Stimulated activated memory B cell treated with anti-CD40 and anti-IgM and Interleukin-4, amounts not matched to agents 10 μg/mL and 1 μg/mL and 100 μg/mL, for 72 hours (primary cell): ENCODE measurements at regions not wholly inside any gene's neighbourhood (a gene's known extent, or its start where the extent isn't known, plus 50 kb on each side); places are given as distances from the start of the nearest gene placed in this dataset.
"Not testable (repeated sequence)": the region's sequence is repeated elsewhere in the genome, so short reads cannot be mapped to it uniquely, and the experiment has no call there.

ENCODE experiments used
- ATAC-seq: fragments of 150-1000 bp; cut with Tn5 transposase; 2 replicates; pipeline ENCODE4 v1.10.0; 2021
- H3K27ac Mint-ChIP-seq: one replicate; pipeline ENCODE4 v1.8.0; 2022; ENCODE audit warnings: mild to moderate bottlenecking, mixed read lengths
- H3K27me3 Mint-ChIP-seq: one replicate; pipeline ENCODE4 v1.8.0; 2022; ENCODE audit warnings: mixed read lengths
- H3K36me3 Mint-ChIP-seq: one replicate; pipeline ENCODE4 v1.8.0; 2022; ENCODE audit warnings: mixed read lengths
- H3K4me1 Mint-ChIP-seq: one replicate; pipeline ENCODE4 v1.8.0; 2022; ENCODE audit warnings: mixed read lengths
- H3K4me3 Mint-ChIP-seq: one replicate; pipeline ENCODE4 v1.8.0; 2022; ENCODE audit warnings: mild to moderate bottlenecking, moderate library complexity, mixed read lengths
- H3K9me3 Mint-ChIP-seq: one replicate; pipeline ENCODE4 v1.8.0; 2022; ENCODE audit warnings: mixed read lengths

DNA sequence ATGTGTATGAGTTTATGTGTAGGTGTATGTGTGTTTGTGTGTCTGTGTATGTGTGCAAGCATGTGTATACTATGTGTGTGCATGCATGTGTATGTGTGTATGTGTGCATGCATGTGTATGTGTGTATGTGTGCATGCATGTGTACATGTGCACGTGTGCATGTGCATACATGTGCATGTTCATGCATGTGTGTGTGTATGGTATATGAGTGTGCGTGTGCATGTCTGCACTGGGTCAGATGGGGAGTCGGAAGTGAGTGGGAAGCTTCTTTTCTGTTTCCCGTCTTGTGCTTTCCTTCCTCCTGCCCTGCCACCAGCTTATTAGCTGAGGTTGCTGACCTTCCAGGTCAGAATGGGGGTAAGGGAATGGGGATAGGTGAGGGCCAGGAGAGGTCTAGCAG lies 174.7 kb downstream of the MAP2K4 start:
- H3K4me3 Mint-ChIP-seq, result no peak overlapping the region
- H3K36me3 Mint-ChIP-seq, result no peaks in the 10 kb centered on the region
- H3K27ac Mint-ChIP-seq, result no peak overlapping the region
- ATAC-seq, result no peak
- H3K27me3 Mint-ChIP-seq, result peaks cover 12% of the 10 kb centered on the region
- H3K9me3 Mint-ChIP-seq, result no peaks in the 10 kb centered on the region
- no peaks in the 10 kb centered on the region for H3K4me1 Mint-ChIP-seq

DNA sequence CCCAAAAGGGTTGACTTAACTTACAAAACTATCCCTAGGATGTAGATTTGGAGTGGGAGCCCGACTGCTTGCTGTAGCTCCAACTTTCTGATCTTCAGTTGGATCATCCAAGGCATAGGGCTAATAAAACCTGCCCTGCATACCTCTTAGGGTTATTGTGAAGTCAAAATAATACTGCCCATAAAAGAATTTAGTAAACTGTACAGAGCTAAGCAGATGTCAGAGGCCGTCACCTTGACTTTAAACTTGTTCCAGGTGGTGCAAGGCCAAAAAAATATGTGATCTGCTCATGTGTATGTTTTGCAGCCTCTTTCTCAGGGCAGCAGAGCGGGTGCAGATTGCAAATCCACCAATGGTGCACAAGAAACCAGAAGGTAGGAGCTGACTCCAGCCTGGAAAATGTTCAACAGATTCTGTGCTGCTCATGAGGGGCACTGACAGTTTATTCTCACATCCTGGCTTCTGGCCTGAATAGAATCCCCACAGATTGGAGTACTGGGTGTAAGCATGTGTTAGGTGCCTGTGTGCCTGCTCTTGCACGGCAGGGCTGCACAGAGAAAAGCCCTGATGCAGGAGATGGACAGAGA lies 180.7 kb downstream of the MAP2K4 start:
- Mint-ChIP-seq H3K27ac (no peak overlapping the region), H3K36me3 (no peaks in the 10 kb centered on the region), H3K9me3 (no peaks in the 10 kb centered on the region), H3K27me3 (no peaks in the 10 kb centered on the region), H3K4me1 (no peaks in the 10 kb centered on the region), H3K4me3 (no peak overlapping the region)
- ATAC-seq, result no peak

GRCh38 chr17:12209632-12210191 lies 189.0 kb downstream of the MAP2K4 start:
- Mint-ChIP-seq H3K9me3 (no peaks in the 10 kb centered on the region), H3K27me3 (peaks cover 14% of the 10 kb centered on the region), H3K4me3 (no peak overlapping the region), H3K4me1 (no peaks in the 10 kb centered on the region), H3K36me3 (no peaks in the 10 kb centered on the region), H3K27ac (no peak overlapping the region)
- no peak for ATAC-seq

DNA sequence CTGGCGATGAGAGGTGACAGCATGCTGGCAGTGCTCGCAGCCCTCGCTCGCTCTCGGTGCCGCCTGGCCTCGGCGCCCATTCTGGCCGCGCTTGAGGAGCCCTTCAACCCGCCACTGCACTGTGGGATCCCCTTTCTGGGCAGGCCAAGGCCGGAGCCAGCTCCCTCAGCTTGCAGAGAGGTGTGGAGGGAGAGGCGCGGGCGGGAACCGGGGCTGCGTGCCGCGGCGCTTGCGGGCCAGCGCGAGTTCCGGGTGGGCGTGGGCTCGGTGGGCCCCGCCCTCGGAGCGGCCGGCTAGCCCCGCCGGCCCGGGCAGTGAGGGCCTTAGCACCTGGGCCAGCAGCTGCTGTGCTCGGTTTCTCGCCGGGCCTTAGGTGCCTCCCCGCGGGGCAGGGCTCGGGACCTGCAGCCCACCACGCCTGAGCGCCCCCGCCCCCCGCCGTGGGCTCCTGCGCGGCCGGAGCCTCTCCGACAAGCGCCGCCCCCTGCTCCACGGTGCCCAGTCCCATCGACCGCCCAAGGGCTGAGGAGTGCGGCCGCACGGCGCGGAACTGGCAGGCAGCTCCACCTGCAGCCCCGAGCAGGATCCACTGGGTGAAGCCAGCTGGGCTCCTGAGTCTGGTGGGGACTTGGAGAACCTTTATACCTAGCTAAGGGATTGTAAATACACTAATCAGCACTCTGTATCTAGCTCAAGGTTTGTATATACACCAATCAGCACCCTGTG lies 200.2 kb downstream of the MAP2K4 start:
- not testable (repeated sequence) for H3K4me3 Mint-ChIP-seq, H3K36me3 Mint-ChIP-seq, H3K9me3 Mint-ChIP-seq, ATAC-seq, H3K27ac Mint-ChIP-seq, H3K4me1 Mint-ChIP-seq
- peaks cover 21% of the 10 kb centered on the region for H3K27me3 Mint-ChIP-seq

GRCh38 chr17:12222392-12222791 lies 201.7 kb downstream of the MAP2K4 start:
- Mint-ChIP-seq H3K27ac (no peak overlapping the region), H3K4me3 (no peak overlapping the region), H3K4me1 (no peaks in the 10 kb centered on the region), H3K27me3 (peaks cover 24% of the 10 kb centered on the region), H3K9me3 (no peaks in the 10 kb centered on the region), H3K36me3 (no peaks in the 10 kb centered on the region)
- ATAC-seq, result no peak

DNA sequence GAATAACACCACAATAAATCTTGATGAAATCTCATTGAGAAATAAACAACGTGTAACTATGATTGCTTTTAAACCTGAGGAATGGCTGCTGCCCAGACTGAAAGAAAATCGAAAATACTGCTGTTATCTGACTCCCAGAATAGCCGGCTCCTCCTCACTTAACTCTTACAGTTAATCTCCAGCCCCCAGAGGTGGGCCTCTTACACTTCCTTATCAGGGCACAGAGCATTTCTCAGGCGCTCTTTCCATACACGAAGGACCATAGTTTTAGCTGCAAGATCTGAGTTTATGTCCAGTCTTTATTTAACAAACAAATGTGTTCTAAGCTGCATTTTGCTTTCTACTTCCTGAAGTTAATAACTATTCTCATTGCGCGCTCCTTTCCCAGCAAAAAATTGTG lies 206.9 kb downstream of the MAP2K4 start:
- ATAC-seq, result no peak
- no peak overlapping the region for H3K27ac Mint-ChIP-seq
- H3K27me3 Mint-ChIP-seq, result peaks cover 17% of the 10 kb centered on the region
- no peak overlapping the region for H3K4me3 Mint-ChIP-seq
- no peaks in the 10 kb centered on the region for H3K9me3 Mint-ChIP-seq
- no peaks in the 10 kb centered on the region for H3K36me3 Mint-ChIP-seq
- H3K4me1 Mint-ChIP-seq, result no peaks in the 10 kb centered on the region

GRCh38 chr17:12229335-12229734 lies 208.7 kb downstream of the MAP2K4 start:
- Mint-ChIP-seq H3K36me3 (no peaks in the 10 kb centered on the region), H3K4me3 (no peak overlapping the region), H3K27ac (no peak overlapping the region), H3K9me3 (no peaks in the 10 kb centered on the region), H3K27me3 (peaks cover 20% of the 10 kb centered on the region), H3K4me1 (no peaks in the 10 kb centered on the region)
- ATAC-seq, result no peak

DNA sequence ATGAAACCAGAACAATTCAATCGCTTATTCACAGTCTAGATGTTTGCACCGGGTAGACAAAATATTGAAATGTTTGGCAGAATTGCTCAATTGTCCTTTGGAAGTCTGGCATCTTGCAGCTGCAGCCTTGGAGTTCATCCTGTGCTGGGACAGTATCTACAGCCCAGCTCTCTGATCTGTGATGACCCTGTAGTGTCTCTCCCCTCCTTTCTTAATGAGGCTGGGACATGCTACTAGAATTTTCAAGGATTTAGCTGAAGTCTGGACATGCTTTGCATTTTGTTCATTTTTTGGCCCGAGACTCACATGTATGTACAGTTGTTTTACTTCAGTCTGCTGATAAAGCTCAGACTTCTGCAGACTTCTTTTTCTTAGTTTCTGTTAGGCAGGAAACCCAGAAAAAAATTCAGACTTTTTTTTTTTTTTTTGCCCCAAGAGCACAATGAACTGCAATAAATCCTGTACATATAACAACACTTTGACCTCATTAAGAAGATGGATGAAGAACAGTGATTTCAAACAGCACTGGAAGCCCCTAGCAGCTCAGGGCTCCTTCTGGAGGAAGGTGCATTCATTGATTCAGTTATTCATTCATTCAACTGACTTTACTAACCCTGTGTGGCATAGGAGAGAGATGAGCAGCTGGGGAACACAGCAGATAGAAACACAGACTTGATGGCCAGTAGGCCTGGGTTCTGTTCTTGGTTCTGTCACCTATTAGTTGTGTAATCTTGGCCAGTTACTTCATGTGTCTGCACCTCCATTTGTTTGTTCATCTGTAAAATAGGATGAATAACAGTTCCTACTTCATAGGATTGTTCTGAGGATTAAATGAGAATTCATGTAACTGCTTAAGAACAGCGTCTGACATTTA lies 210.0 kb downstream of the MAP2K4 start:
- Mint-ChIP-seq H3K27ac (no peak overlapping the region), H3K4me3 (no peak overlapping the region), H3K9me3 (no peaks in the 10 kb centered on the region)

DNA sequence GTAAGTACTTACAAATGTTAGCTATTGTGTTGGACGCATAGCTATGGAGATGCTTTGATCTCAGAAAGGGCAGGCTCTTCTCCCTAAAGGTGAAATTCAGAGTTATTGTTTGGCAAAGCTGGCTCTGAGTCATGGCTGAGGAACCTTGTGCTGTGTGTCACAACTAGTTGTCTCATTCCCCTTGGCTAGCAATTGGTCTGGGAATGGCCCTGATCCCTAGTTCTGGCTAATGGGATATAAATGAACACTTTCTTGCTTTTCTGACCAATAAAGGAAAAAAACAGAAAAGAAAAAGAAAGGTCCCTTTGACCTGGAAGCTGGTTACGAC lies 210.6 kb downstream of the MAP2K4 start:
- Mint-ChIP-seq H3K27me3 (peaks cover 10% of the 10 kb centered on the region), H3K36me3 (no peaks in the 10 kb centered on the region), H3K9me3 (no peaks in the 10 kb centered on the region), H3K27ac (no peak overlapping the region), H3K4me3 (no peak overlapping the region), H3K4me1 (no peaks in the 10 kb centered on the region)
- ATAC-seq, result no peak

More for the DNA sequence above, 210.0 kb downstream of the MAP2K4 start:
- no peak for ATAC-seq
- H3K4me1 Mint-ChIP-seq, result no peaks in the 10 kb centered on the region
- no peaks in the 10 kb centered on the region for H3K36me3 Mint-ChIP-seq
- H3K27me3 Mint-ChIP-seq, result peaks cover 14% of the 10 kb centered on the region

GRCh38 chr17:12239021-12239420 lies 218.3 kb downstream of the MAP2K4 start:
- not testable (repeated sequence) for H3K27ac Mint-ChIP-seq, H3K4me1 Mint-ChIP-seq, ATAC-seq, H3K4me3 Mint-ChIP-seq, H3K27me3 Mint-ChIP-seq, H3K9me3 Mint-ChIP-seq, H3K36me3 Mint-ChIP-seq

DNA sequence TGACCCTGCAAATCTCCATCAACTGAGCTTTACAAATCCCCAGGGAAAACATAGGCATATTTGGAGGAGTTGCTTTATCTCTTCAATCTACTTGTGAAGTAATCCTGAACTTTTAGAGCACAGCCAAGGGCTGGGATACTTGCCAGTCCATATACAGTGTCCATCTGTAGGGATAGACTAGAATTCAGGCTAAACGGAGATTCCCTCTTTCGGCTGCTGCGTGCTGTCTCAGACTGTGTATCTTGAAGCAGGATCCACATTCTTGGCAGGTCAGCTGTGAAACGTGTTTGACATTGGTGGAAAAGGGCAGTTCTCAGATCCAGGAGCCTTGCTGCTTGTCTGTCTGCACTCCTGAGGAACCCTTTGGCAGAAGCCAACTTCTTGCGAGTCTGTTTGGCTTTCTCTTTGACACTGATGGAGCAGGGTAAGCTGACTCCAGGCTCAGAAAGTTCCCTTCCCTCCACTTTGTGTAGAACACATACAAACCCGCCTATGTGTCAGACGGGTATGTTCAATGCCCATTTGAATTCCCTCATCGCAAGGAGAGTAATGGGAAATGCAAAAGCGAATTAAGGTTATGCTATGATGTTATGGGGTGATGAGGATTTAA lies 221.8 kb downstream of the MAP2K4 start:
- Mint-ChIP-seq H3K4me3 (no peak overlapping the region), H3K36me3 (no peaks in the 10 kb centered on the region), H3K4me1 (no peaks in the 10 kb centered on the region), H3K27ac (no peak overlapping the region), H3K27me3 (no peaks in the 10 kb centered on the region), H3K9me3 (no peaks in the 10 kb centered on the region)
- no peak for ATAC-seq

DNA sequence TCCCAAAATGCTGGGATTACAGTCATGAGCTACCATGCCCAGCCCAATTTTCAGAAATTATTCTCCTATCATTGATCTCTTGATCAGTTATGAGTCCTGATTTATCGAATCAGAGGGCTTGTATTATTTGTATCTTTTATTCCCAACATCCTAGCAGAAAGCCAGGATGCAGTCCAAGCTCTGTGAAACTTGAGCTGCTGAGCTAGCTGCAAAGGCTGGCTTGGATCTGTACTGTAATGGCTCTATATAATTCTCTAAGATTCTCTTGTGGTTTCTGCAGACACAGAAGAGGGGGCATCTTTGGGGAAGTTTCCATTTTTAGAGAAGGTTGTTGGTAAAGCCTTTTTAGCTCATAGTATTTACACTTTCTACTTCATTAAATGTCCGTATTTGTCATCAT lies 227.1 kb downstream of the MAP2K4 start:
- H3K4me1 Mint-ChIP-seq, result peaks cover 6% of the 10 kb centered on the region
- H3K27me3 Mint-ChIP-seq, result peaks cover 29% of the 10 kb centered on the region
- no peak for ATAC-seq
- H3K36me3 Mint-ChIP-seq, result no peaks in the 10 kb centered on the region
- H3K9me3 Mint-ChIP-seq, result no peaks in the 10 kb centered on the region
- H3K27ac Mint-ChIP-seq, result no peak overlapping the region
- H3K4me3 Mint-ChIP-seq, result no peak overlapping the region

DNA sequence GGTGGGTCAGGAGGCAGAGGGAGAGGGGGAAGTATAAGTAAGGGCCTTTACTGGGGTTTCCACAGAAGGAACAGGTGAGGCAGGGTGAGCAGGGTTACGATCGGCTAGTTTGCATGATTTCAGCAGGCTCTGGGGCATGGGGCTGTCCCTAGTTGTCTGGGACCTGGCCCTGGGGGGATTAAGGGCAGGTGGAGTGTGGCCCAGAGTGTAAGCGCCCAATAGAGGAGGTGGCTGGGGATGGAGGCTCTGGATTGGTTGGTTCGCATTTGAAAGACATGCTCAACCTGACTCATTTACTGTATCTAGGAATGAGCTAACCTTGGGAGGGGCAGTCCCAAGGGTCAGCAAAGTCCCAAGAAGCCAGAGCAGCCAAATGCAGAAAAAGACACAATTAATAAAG lies 230.3 kb downstream of the MAP2K4 start:
- Mint-ChIP-seq H3K4me3 (no peak overlapping the region), H3K36me3 (no peaks in the 10 kb centered on the region), H3K4me1 (peaks cover 6% of the 10 kb centered on the region), H3K9me3 (no peaks in the 10 kb centered on the region), H3K27ac (no peak overlapping the region), H3K27me3 (peaks cover 29% of the 10 kb centered on the region)
- ATAC-seq, result peak; percentile 66

- H3K27me3 Mint-ChIP-seq, result peaks cover 29% of the 10 kb centered on the region
- H3K4me3 Mint-ChIP-seq, result no peak overlapping the region
- no peaks in the 10 kb centered on the region for H3K9me3 Mint-ChIP-seq
- H3K27ac Mint-ChIP-seq, result no peak overlapping the region
- no peaks in the 10 kb centered on the region for H3K36me3 Mint-ChIP-seq
- peaks cover 12% of the 10 kb centered on the region for H3K4me1 Mint-ChIP-seq
- ATAC-seq, result no peak
Measured at GRCh38 chr17:12252462-12252861, 231.8 kb downstream of the MAP2K4 start.

GRCh38 chr17:12254460-12254859 lies 233.8 kb downstream of the MAP2K4 start:
- no peak for ATAC-seq
- no peaks in the 10 kb centered on the region for H3K36me3 Mint-ChIP-seq
- no peak overlapping the region for H3K4me3 Mint-ChIP-seq
- no peak overlapping the region for H3K27ac Mint-ChIP-seq
- peaks cover 19% of the 10 kb centered on the region for H3K27me3 Mint-ChIP-seq
- H3K9me3 Mint-ChIP-seq, result no peaks in the 10 kb centered on the region
- peaks cover 12% of the 10 kb centered on the region for H3K4me1 Mint-ChIP-seq
